Neutrophil (primary cell): ENCODE measurements at regions not wholly inside any gene's neighbourhood (a gene's known extent, or its start where the extent isn't known, plus 50 kb on each side); places are given as distances from the start of the nearest gene placed in this dataset.

ENCODE experiments used
- H3K27ac ChIP-seq: fragments of 200-600 bp; sonication (generic); 2 replicates; pipeline ENCODE4 v1.5.1; 2016; ENCODE audit warnings: mild to moderate bottlenecking, moderate library complexity
- H3K27me3 ChIP-seq: fragments of 200-600 bp; sonication (generic); 2 replicates; pipeline ENCODE4 v1.6.0; 2016; ENCODE audit warnings: mild to moderate bottlenecking
- H3K36me3 ChIP-seq: fragments of 200-600 bp; sonication (generic); 2 replicates; pipeline ENCODE4 v1.5.1; 2017
- H3K4me1 ChIP-seq, 2 experiments: fragments of 200-600 bp in 1 of 2; sonication (generic) in 1 of 2; 1 replicate in 1 of 2; 2 replicates in 1 of 2; pipeline versions ENCODE4 v1.5.1 to v1.6.1; 2013 to 2016; ENCODE audit warnings: low read depth in 1 of 2, low read length in 1 of 2, mild to moderate bottlenecking in 1 of 2, moderate library complexity in 1 of 2; ENCODE audit not compliant: control insufficient read depth in 1 of 2, insufficient read depth in 1 of 2
- H3K4me3 ChIP-seq, 2 experiments: fragments of 200-600 bp in 1 of 2; sonication (generic) in 1 of 2; 1 replicate in 1 of 2; 2 replicates in 1 of 2; pipeline ENCODE4 v1.5.1; 2013 to 2016; ENCODE audit warnings: low read depth in 1 of 2, low read length in 1 of 2, mild to moderate bottlenecking in 1 of 2, moderate library complexity in 1 of 2
- H3K9me3 ChIP-seq: fragments of 200-600 bp; sonication (generic); 2 replicates; pipeline ENCODE4 v1.5.1; 2016
- TF ChIP-seq, protein P1 (sequence below): fragments of 200-600 bp; sonication (generic); IDR thresholded peaks from 2 replicates; pipeline ENCODE4 v1.5.1; 2016; ENCODE audit warnings: antibody characterized with exemption

DNA sequence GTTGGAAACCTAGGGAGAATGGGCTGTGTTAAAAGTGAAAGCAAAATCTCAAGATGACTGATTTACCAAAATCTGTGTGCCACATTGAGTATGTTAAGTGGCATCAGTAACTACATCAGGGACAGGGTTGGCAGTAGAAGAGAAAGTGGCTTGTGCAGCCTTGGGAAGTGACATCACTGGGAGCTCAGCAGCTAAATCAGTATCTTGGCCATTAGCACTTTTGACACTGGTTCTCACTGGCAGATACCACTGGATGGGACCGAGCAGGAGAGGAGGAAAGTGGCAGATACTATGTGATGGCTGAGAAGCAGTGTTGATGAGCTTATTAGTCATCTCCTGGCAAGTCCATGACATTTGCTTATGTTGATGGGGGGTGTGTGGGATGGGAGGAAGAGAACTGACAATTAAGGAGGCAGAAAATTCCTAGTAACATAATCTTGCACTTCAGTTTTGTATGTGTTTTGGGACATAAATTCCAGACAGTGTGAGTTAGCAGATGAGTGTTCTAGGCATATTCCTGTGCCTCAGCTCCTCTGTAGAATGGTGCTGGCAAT, 322.2 kb downstream of the SOX4 start:
- Histone ChIP-seq H3K27ac (no peak overlapping the region), H3K27me3 (no peaks in the 10 kb centered on the region), H3K4me1 (no peaks in the 10 kb centered on the region), H3K9me3 (no peaks in the 10 kb centered on the region), H3K4me3 (no peak overlapping the region), H3K36me3 (no peaks in the 10 kb centered on the region)
- TF ChIP-seq, protein P1, sequence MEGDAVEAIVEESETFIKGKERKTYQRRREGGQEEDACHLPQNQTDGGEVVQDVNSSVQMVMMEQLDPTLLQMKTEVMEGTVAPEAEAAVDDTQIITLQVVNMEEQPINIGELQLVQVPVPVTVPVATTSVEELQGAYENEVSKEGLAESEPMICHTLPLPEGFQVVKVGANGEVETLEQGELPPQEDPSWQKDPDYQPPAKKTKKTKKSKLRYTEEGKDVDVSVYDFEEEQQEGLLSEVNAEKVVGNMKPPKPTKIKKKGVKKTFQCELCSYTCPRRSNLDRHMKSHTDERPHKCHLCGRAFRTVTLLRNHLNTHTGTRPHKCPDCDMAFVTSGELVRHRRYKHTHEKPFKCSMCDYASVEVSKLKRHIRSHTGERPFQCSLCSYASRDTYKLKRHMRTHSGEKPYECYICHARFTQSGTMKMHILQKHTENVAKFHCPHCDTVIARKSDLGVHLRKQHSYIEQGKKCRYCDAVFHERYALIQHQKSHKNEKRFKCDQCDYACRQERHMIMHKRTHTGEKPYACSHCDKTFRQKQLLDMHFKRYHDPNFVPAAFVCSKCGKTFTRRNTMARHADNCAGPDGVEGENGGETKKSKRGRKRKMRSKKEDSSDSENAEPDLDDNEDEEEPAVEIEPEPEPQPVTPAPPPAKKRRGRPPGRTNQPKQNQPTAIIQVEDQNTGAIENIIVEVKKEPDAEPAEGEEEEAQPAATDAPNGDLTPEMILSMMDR, result no peak

DNA sequence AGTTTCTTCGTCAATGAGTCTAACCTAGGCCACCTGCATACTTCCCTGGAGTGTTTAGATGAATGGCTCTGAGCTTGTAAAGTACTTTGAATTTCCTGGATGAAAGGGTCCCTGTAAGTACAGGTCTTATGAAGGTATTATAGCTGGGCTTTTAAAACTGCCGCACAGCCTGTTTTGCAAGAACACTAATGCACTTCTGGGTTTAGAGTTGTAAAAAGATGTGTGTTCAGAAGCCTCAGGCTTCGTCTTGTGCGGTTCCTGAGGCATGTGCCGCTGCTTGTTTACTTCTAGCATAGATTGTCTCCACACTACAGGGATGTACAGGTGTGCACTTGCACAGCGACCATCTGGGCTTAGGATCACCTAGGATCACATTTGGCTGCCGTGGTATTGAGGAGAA, 324.5 kb downstream of the SOX4 start:
- H3K9me3 ChIP-seq, result no peaks in the 10 kb centered on the region
- no peak overlapping the region for H3K27ac ChIP-seq
- H3K4me3 ChIP-seq, result no peak overlapping the region
- TF ChIP-seq, protein P1, result no peak
- H3K27me3 ChIP-seq, result no peaks in the 10 kb centered on the region
- H3K36me3 ChIP-seq, result no peaks in the 10 kb centered on the region
- no peaks in the 10 kb centered on the region for H3K4me1 ChIP-seq

DNA sequence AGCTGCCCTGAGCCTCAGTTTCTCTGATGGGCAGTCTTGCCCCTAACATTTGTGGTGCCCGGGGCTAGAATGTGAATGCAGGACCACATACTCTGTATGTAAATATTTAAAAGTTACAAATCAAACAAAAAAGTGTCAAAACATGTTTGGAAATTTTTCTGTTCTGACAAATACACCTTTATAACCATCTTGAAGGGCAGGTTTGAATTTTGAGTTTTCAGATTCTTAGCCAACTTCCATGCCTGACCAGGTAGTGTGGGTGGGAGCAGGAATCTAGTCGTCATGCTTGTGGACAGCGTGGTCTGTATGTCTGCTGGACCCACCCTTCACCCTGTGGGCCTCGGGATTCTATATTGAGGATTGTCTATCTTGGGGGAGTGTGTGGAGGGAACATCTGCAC, 325.1 kb downstream of the SOX4 start:
- no peaks in the 10 kb centered on the region for H3K36me3 ChIP-seq
- TF ChIP-seq, protein P1, result no peak
- no peak overlapping the region for H3K4me3 ChIP-seq
- H3K27me3 ChIP-seq, result no peaks in the 10 kb centered on the region
- H3K9me3 ChIP-seq, result no peaks in the 10 kb centered on the region
- H3K4me1 ChIP-seq, result no peaks in the 10 kb centered on the region
- H3K27ac ChIP-seq, result no peak overlapping the region

DNA sequence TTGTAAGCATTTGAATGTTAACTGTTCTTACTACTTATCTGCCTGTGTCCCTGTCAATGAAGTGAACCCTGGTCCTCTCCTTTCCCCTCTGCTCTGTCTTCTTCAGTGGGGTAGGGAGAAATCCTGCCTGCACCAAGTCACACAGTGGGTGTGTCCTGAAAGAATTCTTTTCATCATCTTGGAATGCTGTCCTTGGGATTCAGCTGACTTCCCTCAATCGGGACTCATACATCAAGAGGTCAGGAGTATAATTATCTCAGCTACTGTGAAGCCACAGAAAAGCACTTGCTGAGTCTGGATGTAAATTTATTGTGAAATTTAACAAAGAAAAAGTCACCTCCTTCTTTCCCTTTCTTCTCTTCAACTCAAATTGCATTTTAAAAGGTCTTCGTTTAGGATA, 328.5 kb downstream of the SOX4 start:
- H3K27me3 ChIP-seq, result no peaks in the 10 kb centered on the region
- TF ChIP-seq, protein P1, result no peak
- H3K4me1 ChIP-seq, result no peaks in the 10 kb centered on the region
- no peak overlapping the region for H3K4me3 ChIP-seq
- H3K36me3 ChIP-seq, result no peaks in the 10 kb centered on the region
- no peak overlapping the region for H3K27ac ChIP-seq
- H3K9me3 ChIP-seq, result no peaks in the 10 kb centered on the region

DNA sequence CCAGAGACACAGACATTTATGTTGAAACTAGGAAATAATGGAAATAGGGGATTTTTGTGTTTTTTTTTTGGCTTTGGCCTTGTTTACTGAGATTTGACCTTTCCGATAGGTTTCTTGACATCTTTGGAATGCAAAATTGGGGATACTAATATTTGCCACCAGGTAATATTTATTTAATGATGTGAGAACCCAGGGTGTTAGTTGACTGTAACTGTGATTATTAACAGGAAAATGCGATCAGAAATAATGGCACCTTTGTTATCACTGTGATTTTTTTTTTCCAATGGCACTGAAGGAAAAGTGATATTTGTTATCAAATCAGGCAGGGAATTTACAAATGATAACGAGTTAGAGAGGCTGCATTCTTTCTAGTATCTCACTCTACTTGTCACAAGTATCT, 330.5 kb downstream of the SOX4 start:
- H3K9me3 ChIP-seq, result no peaks in the 10 kb centered on the region
- TF ChIP-seq, protein P1, result no peak
- H3K4me1 ChIP-seq, result no peaks in the 10 kb centered on the region
- no peaks in the 10 kb centered on the region for H3K36me3 ChIP-seq
- no peak overlapping the region for H3K27ac ChIP-seq
- H3K4me3 ChIP-seq, result no peak overlapping the region
- H3K27me3 ChIP-seq, result no peaks in the 10 kb centered on the region

DNA sequence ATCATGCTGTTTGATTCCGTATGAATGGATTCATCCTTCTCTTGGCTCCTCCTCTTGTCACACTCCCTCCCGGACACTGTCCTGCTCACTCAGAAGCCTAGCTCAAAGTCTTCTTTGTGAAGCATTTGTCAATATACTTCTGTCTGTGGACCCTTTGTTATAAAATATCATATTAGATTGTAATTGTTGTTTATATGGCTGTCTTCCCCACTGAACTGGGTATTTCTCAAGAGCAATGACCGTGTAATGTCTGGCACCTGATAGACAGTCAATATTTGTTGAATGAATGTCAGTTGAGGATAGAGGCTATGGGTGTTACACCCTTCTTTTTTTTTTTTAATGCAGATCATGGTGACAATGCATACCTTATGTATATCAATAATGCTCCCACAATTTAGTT, 335.3 kb downstream of the SOX4 start:
- no peak overlapping the region for H3K27ac ChIP-seq
- TF ChIP-seq, protein P1, result no peak
- H3K4me1 ChIP-seq, result peaks cover 8% of the 10 kb centered on the region in 2 experiments
- no peaks in the 10 kb centered on the region for H3K27me3 ChIP-seq
- H3K9me3 ChIP-seq, result no peaks in the 10 kb centered on the region
- H3K36me3 ChIP-seq, result no peaks in the 10 kb centered on the region
- H3K4me3 ChIP-seq, result no peak overlapping the region
